ENCODE measurements at regions not wholly inside any gene's neighbourhood (a gene's known extent, or its start where the extent isn't known, plus 50 kb on each side); places are given as distances from the start of the nearest gene placed in this dataset.

DNA sequence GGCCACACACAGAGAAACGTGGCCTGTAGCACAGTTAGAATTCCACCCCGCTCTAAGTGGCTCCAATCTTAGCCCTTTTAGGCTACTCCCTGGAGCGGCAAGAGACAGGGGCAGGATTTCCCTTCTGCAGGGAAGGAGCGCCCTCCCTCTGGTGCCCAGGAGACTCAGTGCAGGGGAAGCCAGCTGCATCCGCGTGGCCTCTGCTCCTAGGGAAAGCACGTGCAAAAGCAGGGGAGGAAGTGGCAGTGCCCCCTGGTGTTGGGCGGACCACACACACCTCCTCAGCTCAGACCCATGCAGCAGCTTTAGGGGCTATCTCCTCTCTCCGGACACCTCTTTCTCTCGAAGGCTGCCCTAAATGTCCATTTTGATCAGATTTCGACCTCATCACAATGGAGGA, 50.0 kb downstream of the SPRING1 start:
- no peak overlapping the region for H3K4me3 Mint-ChIP-seq
- H3K27ac Mint-ChIP-seq, result no peak overlapping the region
- no peaks in the 10 kb centered on the region for H3K36me3 Mint-ChIP-seq (ENCODE audit: low read depth)
- H3K4me1 Mint-ChIP-seq (ENCODE audit: low read depth), result peaks cover 3% of the 10 kb centered on the region
- peak; percentile 73 for TF ChIP-seq CTCF (IDR thresholded peaks at IDR 0.05)
- DNase-seq, result no peak
- H3K27me3 Mint-ChIP-seq (ENCODE audit: insufficient read depth), result peaks cover 22% of the 10 kb centered on the region
- peaks cover 4% of the 10 kb centered on the region; the same call in 1 of the 2 replicates for H3K9me3 Mint-ChIP-seq

- Mint-ChIP-seq H3K9me3 (peaks cover 4% of the 10 kb centered on the region; the same call in 1 of the 2 replicates), H3K4me1 (ENCODE audit: low read depth) (no peaks in the 10 kb centered on the region), H3K36me3 (ENCODE audit: low read depth) (no peaks in the 10 kb centered on the region), H3K27me3 (ENCODE audit: insufficient read depth) (peaks cover 13% of the 10 kb centered on the region), H3K27ac (no peak overlapping the region), H3K4me3 (no peak overlapping the region)
- DNase-seq, result no peak
- TF ChIP-seq CTCF (IDR thresholded peaks at IDR 0.05), result no peak
These were observed 53.0 kb downstream of the SPRING1 start for GRCh38 chr12:116684891-116685290.

DNA sequence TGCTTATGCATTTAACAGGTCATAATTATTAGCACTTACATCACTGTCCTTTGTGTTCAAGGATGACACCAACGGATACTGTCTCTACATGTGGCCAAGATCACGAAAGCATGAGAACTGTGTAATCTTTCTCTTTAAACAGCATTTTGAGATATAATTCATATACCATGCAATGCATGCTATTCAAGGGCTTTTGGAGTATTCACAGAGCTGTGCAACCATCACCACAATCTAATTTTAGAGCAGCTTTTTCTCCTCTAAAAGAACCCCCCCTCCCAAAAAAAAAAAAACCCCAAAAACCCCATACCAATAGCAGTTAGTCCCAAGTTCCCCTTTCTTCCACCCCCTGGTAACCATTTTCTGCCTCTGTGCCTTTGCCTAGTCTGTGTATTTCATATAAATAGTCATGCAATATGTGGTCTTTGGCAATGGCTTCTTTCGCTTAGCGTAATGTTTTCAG, 60.6 kb downstream of the SPRING1 start:
- Mint-ChIP-seq H3K4me3 (no peak overlapping the region), H3K9me3 (no peaks in the 10 kb centered on the region), H3K36me3 (ENCODE audit: low read depth) (no peaks in the 10 kb centered on the region), H3K27ac (no peak overlapping the region), H3K27me3 (ENCODE audit: insufficient read depth) (peaks cover 13% of the 10 kb centered on the region), H3K4me1 (ENCODE audit: low read depth) (peaks cover 15% of the 10 kb centered on the region)
- TF ChIP-seq CTCF (IDR thresholded peaks at IDR 0.05), result no peak
- DNase-seq, result no peak

DNA sequence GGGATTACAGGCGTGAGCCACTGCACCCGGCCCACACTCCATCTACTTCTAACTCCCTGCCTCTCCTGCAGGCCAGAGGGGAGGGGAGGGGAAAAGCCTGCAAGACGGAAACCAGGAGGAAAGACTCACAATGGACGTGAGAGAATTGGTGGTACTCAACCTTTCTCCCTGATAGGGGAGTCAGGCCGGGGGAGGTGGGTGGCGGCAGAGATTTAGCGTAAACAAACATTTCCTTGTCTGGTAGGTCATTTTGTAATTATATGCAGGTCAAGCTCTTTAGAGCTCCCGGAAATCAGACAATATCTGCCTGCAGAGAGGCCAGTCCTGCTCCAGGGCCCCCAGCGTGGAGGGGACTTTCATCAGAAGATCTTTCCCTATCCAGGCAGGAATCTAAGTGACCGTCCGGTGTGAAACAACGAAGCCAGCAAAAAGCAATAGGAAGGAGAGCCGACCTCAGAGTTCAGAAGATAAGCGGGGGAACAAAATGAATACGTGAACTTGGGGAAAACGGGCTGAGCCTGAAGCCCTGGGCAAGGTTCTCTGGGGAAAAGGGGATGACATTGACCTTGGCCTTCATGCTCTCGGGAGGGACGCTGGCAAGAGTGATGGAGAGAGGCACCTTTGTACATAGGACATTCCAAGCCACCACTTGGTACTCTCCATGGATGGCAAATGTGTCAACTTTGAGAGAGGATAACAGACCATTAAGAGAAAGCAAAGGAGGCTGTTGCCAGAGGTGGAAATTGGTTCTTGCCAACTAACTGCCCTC, 62.3 kb downstream of the SPRING1 start:
- TF ChIP-seq CTCF (IDR thresholded peaks at IDR 0.05), result no peak
- Mint-ChIP-seq H3K4me3 (no peak overlapping the region), H3K9me3 (no peaks in the 10 kb centered on the region), H3K27me3 (ENCODE audit: insufficient read depth) (peaks cover 18% of the 10 kb centered on the region), H3K4me1 (ENCODE audit: low read depth) (peaks cover 15% of the 10 kb centered on the region), H3K36me3 (ENCODE audit: low read depth) (no peaks in the 10 kb centered on the region), H3K27ac (no peak overlapping the region)
- no peak for DNase-seq

DNA sequence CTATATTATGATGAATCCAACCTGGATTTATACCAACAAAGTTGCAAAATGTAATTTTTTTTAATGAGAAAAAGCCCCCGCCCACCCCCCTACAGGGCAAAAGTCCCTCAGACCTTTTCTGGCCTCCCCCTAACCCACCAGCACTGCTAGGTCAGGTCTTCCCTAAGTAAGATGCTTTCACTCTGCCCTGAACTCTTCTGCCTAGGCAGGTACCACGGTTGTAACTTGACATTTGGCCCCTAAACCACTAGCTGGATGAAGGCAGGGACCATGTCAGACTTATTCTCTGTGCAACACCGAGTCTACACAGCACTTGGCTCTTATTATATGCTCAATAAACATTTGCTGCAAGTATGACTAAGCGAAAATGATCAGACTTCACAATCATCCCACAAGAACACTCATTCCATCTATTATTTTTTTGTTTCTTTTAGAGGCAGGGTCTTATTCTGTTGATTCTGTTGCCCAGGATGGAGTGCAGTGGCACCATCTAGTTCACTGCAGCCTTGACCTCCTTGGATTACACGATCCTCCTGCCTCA, 63.2 kb downstream of the SPRING1 start:
- peaks cover 15% of the 10 kb centered on the region for H3K4me1 Mint-ChIP-seq (ENCODE audit: low read depth)
- peaks cover 22% of the 10 kb centered on the region for H3K27me3 Mint-ChIP-seq (ENCODE audit: insufficient read depth)
- no peaks in the 10 kb centered on the region for H3K36me3 Mint-ChIP-seq (ENCODE audit: low read depth)
- no peak overlapping the region for H3K4me3 Mint-ChIP-seq
- no peaks in the 10 kb centered on the region for H3K9me3 Mint-ChIP-seq
- no peak overlapping the region for H3K27ac Mint-ChIP-seq
- no peak for DNase-seq
- no peak for TF ChIP-seq CTCF (IDR thresholded peaks at IDR 0.05)

Data from HFFc6 (cell line).